Subcutaneous abdominal adipose tissue (tissue), 5 donors: ENCODE measurements at regions not wholly inside any gene's neighbourhood (a gene's known extent, or its start where the extent isn't known, plus 50 kb on each side); places are given as distances from the start of the nearest gene placed in this dataset.
"Not testable (repeated sequence)": the region's sequence is repeated elsewhere in the genome, so short reads cannot be mapped to it uniquely, and the experiment has no call there.

Experiments
- H3K27ac ChIP-seq: one replicate; pipeline ENCODE4 v1.7.0; 2013; ENCODE audit warnings: low read depth, mild to moderate bottlenecking, inconsistent platforms, low read length, moderate library complexity
- H3K27me3 ChIP-seq, 5 donors: one replicate each; pipeline ENCODE4 v1.7.0; 2013; ENCODE audit warnings: low read length in 5 of 5, inconsistent platforms in 1 of 5; ENCODE audit not compliant: control insufficient read depth in 5 of 5, insufficient read depth in 4 of 5
- H3K36me3 ChIP-seq, 5 donors: one replicate each; pipeline ENCODE4 v1.7.0; 2013; ENCODE audit warnings: low read length in 5 of 5; ENCODE audit not compliant: control insufficient read depth in 5 of 5, insufficient read depth in 5 of 5
- H3K4me1 ChIP-seq, 5 donors: one replicate each; pipeline ENCODE4 v1.7.0; 2013; ENCODE audit warnings: low read length in 5 of 5, mild to moderate bottlenecking in 3 of 5, moderate library complexity in 1 of 5; ENCODE audit not compliant: control insufficient read depth in 5 of 5, insufficient read depth in 5 of 5
- H3K4me3 ChIP-seq, 5 donors: one replicate each; pipeline ENCODE4 v1.7.0; 2013; ENCODE audit warnings: low read length in 5 of 5, low read depth in 1 of 5
- H3K9ac ChIP-seq, 5 donors: one replicate each; pipeline ENCODE4 v1.7.0; 2013; ENCODE audit warnings: low read length in 5 of 5, mild to moderate bottlenecking in 4 of 5, moderate library complexity in 3 of 5
- H3K9me3 ChIP-seq, 5 donors: one replicate each; pipeline ENCODE4 v1.7.0; 2013; ENCODE audit warnings: low read length in 5 of 5; ENCODE audit not compliant: control insufficient read depth in 5 of 5
- donor health status: healthy.
- donor health status: healthy.
- donor health status: healthy.
- donor health status: healthy.
- donor health status: healthy.

DNA sequence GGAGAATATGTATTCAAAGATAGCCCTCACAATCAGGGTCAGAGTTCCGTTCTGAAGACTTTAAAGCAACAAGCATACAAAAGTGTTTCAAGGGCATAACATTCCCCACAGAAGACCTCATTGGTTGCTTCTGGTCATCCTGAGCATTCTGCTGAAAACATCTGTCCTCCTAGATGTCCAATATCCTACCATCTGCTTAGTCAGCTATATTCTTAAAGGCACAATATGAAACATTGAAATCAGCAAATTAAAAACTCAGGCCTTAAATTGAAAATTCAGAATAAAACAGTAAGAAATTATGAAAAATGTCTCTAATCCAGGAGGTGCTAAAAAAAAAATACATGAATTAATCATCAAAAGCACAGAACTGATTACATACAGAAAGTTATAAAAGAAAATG lies 1491.2 kb upstream of the PRR20A start:
- H3K36me3 ChIP-seq = no peaks in the 10 kb centered on the region
- no peaks in the 10 kb centered on the region for H3K27me3 ChIP-seq
- H3K4me3 ChIP-seq = no peak overlapping the region
- no peaks in the 10 kb centered on the region for H3K4me1 ChIP-seq
- H3K9me3 ChIP-seq = no peaks in the 10 kb centered on the region
- H3K9ac ChIP-seq = no peak overlapping the region
- no peak overlapping the region for H3K27ac ChIP-seq

- Histone ChIP-seq H3K9me3 (no peaks in the 10 kb centered on the region), H3K27me3 (no peaks in the 10 kb centered on the region), H3K4me1 (no peaks in the 10 kb centered on the region), H3K9ac (no peak overlapping the region), H3K36me3 (no peaks in the 10 kb centered on the region), H3K4me3 (no peak overlapping the region), H3K27ac (no peak overlapping the region)
These were observed 1488.1 kb upstream of the PRR20A start for GRCh38 chr13:55652657-55653056.

GRCh38 chr13:55653497-55653896 lies 1487.2 kb upstream of the PRR20A start:
- Histone ChIP-seq H3K27ac (no peak overlapping the region), H3K27me3 (no peaks in the 10 kb centered on the region), H3K4me1 (no peaks in the 10 kb centered on the region), H3K36me3 (no peaks in the 10 kb centered on the region), H3K9ac (no peak overlapping the region), H3K4me3 (no peak overlapping the region), H3K9me3 (no peaks in the 10 kb centered on the region)

GRCh38 chr13:55654243-55654642 lies 1486.5 kb upstream of the PRR20A start:
- H3K9ac ChIP-seq = no peak overlapping the region
- no peaks in the 10 kb centered on the region for H3K27me3 ChIP-seq
- H3K4me3 ChIP-seq = no peak overlapping the region
- no peak overlapping the region for H3K27ac ChIP-seq
- H3K9me3 ChIP-seq = no peaks in the 10 kb centered on the region
- no peaks in the 10 kb centered on the region for H3K36me3 ChIP-seq
- no peaks in the 10 kb centered on the region for H3K4me1 ChIP-seq

GRCh38 chr13:55660264-55660663 lies 1480.5 kb upstream of the PRR20A start:
- not testable (repeated sequence) for H3K36me3 ChIP-seq, H3K9ac ChIP-seq, H3K4me1 ChIP-seq, H3K27ac ChIP-seq, H3K27me3 ChIP-seq, H3K4me3 ChIP-seq, H3K9me3 ChIP-seq

- Histone ChIP-seq H3K27me3 (no peaks in the 10 kb centered on the region), H3K4me3 (no peak overlapping the region), H3K9ac (no peak overlapping the region), H3K36me3 (no peaks in the 10 kb centered on the region), H3K9me3 (peaks cover 0 to 3% (median 0%) of the 10 kb centered on the region in 5 donors), H3K27ac (no peak overlapping the region), H3K4me1 (no peaks in the 10 kb centered on the region)
These were observed 1479.9 kb upstream of the PRR20A start for GRCh38 chr13:55660851-55661250.

DNA sequence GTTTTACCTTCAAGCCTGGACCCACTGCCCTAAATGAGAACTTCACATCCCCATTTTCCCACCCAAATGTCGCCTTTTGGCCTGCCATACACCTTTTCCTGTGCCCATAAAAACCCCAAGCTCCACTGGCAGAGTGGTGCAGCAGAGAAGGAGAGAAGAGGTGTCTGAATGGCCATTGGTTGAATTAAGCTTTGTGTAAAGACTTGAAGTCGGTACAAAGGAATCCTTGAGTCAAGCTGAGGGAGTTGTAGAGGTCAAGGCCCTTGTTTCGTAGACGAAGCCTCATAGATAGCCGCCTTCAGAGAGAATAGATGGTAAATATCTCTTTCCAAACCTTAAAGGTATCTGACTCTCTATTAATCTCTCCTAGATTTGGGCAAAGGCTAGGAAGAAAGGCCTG lies 1479.2 kb upstream of the PRR20A start:
- H3K9ac ChIP-seq = no peak overlapping the region
- H3K27me3 ChIP-seq = no peaks in the 10 kb centered on the region
- no peak overlapping the region for H3K4me3 ChIP-seq
- H3K27ac ChIP-seq = no peak overlapping the region
- H3K4me1 ChIP-seq = no peaks in the 10 kb centered on the region
- H3K9me3 ChIP-seq = peaks cover 0 to 3% (median 0%) of the 10 kb centered on the region in 5 donors
- H3K36me3 ChIP-seq = no peaks in the 10 kb centered on the region

DNA sequence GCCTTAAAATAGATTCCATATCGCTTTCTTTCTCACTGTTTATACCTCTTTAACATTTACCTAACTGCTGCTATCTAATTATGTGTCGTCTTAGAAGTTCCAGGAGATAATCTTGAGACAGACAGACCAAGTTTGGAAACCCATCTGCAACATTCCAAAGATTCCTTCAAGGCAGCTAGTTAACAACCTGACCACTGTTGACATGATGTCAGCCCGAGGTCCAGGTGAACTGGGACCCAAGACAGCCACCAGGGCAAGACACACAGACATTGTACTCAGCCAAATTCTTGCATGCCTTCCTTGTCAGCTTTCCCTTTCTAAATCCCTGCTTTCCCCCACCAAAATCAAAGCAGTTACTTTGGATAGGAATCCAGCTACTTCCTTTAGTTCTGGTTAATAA lies 1476.5 kb upstream of the PRR20A start:
- peaks cover 0 to 3% (median 0%) of the 10 kb centered on the region in 5 donors for H3K9me3 ChIP-seq
- no peaks in the 10 kb centered on the region for H3K36me3 ChIP-seq
- H3K9ac ChIP-seq = no peak overlapping the region
- H3K27ac ChIP-seq = no peak overlapping the region
- no peaks in the 10 kb centered on the region for H3K4me1 ChIP-seq
- no peaks in the 10 kb centered on the region for H3K27me3 ChIP-seq
- no peak overlapping the region for H3K4me3 ChIP-seq

DNA sequence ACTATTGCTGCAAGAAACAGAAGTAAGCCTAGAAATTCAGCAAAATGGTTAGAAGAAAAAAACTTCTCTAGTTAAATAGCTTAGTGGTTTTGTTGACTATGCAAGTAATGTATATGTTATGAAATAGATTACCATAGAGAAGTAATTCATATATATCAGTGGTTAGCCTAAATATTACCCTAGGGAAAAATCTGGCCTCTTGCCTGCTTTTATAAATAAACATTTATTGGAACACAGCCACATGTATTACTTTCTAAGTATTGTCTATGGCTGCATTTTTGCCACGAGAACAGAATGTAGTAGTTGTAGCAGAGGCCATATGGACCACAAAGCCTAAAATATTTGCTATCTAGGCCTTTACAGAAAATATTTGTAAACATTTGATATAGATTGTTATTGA lies 1471.7 kb upstream of the PRR20A start:
- Histone ChIP-seq H3K36me3 (no peaks in the 10 kb centered on the region), H3K4me1 (no peaks in the 10 kb centered on the region), H3K27ac (no peak overlapping the region), H3K9me3 (peaks cover 0 to 3% (median 0%) of the 10 kb centered on the region in 5 donors), H3K4me3 (no peak overlapping the region), H3K27me3 (no peaks in the 10 kb centered on the region), H3K9ac (no peak overlapping the region)

DNA sequence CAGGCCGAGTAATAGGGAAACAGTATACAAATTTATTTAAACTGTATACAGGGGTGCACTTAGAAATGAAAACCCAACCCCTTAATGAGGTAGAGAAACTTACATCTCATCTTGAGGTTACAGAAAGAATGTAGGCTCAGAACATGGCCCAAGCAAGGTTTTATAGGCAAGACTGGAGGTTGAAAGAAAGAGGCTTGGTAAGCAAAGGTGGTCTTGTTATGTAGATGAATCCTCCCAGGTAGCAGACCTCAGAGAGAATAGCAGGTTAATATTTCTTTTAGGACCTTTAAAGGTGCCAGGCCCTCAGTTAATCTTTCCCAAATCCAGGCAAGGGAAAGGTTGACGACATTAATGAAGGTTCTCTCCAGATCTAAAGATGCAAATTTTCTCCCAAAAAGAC lies 1466.8 kb upstream of the PRR20A start:
- Histone ChIP-seq H3K4me3 (no peak overlapping the region), H3K27ac (no peak overlapping the region), H3K9ac (no peak overlapping the region), H3K36me3 (no peaks in the 10 kb centered on the region), H3K27me3 (no peaks in the 10 kb centered on the region), H3K9me3 (no peaks in the 10 kb centered on the region), H3K4me1 (no peaks in the 10 kb centered on the region)

GRCh38 chr13:55682776-55683175 lies 1457.9 kb upstream of the PRR20A start:
- H3K9ac ChIP-seq = no peak overlapping the region
- H3K9me3 ChIP-seq = no peaks in the 10 kb centered on the region
- H3K27me3 ChIP-seq = no peaks in the 10 kb centered on the region
- no peak overlapping the region for H3K4me3 ChIP-seq
- H3K36me3 ChIP-seq = no peaks in the 10 kb centered on the region
- no peak overlapping the region for H3K27ac ChIP-seq
- H3K4me1 ChIP-seq = no peaks in the 10 kb centered on the region
